B cell (primary cell): ENCODE measurements at regions not wholly inside any gene's neighbourhood (a gene's known extent, or its start where the extent isn't known, plus 50 kb on each side); places are given as distances from the start of the nearest gene placed in this dataset.

Experiments
- ATAC-seq: fragments of 200-7000 bp; cut with Tn5 transposase; one replicate; pipeline ENCODE4 v1.10.0; 2021; ENCODE audit warnings: low read depth, mild to moderate bottlenecking, moderate number of reproducible peaks, moderate library complexity
- CTCF ChIA-PET: fragments of 350-600 bp; sonication (Branson Sonifier 250); formaldehyde crosslinking; loops from one replicate; lab custom pipeline; 2021; ENCODE audit warnings: antibody characterized with exemption, inconsistent platforms; lab: Charles Lee
- POLR2A ChIA-PET: fragments of 350-600 bp; sonication (Branson Sonifier 250); formaldehyde crosslinking; loops from one replicate; lab custom pipeline; 2021; ENCODE audit warnings: antibody characterized with exemption; lab: Charles Lee
- DNase-seq: peaks from one replicate; pipeline ENCODE4 v3.0.0; 2013
- H2AFZ ChIP-seq: 2 replicates; pipeline ENCODE4 v1.6.1; 2012; ENCODE audit warnings: mild to moderate bottlenecking, low read depth, low read length; ENCODE audit not compliant: insufficient read depth, poor library complexity, severe bottlenecking
- H3K27ac ChIP-seq, 2 donors: 1 replicate in 1 of 2; 2 replicates in 1 of 2; pipeline ENCODE4 v1.5.1; 2012 to 2013; ENCODE audit warnings: low read length in 2 of 2, mild to moderate bottlenecking in 2 of 2, moderate library complexity in 1 of 2
- H3K27me3 ChIP-seq, 4 experiments: fragments of 200-600 bp in 1 of 4; sonication (generic) in 1 of 4; replicated peaks in 1 of 4; 1 replicate in 2 of 4; 2 replicates in 2 of 4; pipeline versions ENCODE4 v1.6.1 to v1.7.0; 2013 to 2016; ENCODE audit warnings: low read length in 3 of 4, mild to moderate bottlenecking in 2 of 4, mixed read lengths in 1 of 4, moderate library complexity in 1 of 4; ENCODE audit not compliant: insufficient read depth in 4 of 4, control insufficient read depth in 3 of 4; ENCODE audit errors: control extremely low read depth in 1 of 4
- H3K36me3 ChIP-seq, 2 experiments: replicated peaks in 1 of 2; 1 replicate in 1 of 2; 2 replicates in 1 of 2; pipeline versions ENCODE4 v1.6.1 to v1.7.1; 2013; ENCODE audit warnings: low read length in 1 of 2; ENCODE audit not compliant: insufficient read depth in 2 of 2, control insufficient read depth in 1 of 2; ENCODE audit errors: control extremely low read depth in 1 of 2, extremely low read depth in 1 of 2
- H3K4me1 ChIP-seq, 2 donors: fragments of 200-600 bp in 1 of 2; sonication (generic) in 1 of 2; 1 replicate in 1 of 2; 2 replicates in 1 of 2; pipeline versions ENCODE4 v1.5.1 to v1.6.1; 2013 to 2017; ENCODE audit warnings: low read length in 2 of 2; ENCODE audit not compliant: control insufficient read depth in 2 of 2, insufficient read depth in 2 of 2
- H3K4me2 ChIP-seq: replicated peaks from 2 replicates; pipeline ENCODE3; 2012; ENCODE audit warnings: mild to moderate bottlenecking, low read depth, low read length; ENCODE audit not compliant: poor library complexity, severe bottlenecking
- H3K4me3 ChIP-seq, 5 experiments: fragments of 200-600 bp in 1 of 5; sonication (generic) in 1 of 5; 1 replicate in 3 of 5; 2 replicates in 2 of 5; pipeline versions ENCODE4 v1.5.1 to v1.7.0; 2011 to 2016; ENCODE audit warnings: low read length in 4 of 5, mild to moderate bottlenecking in 4 of 5, low read depth in 2 of 5, control low read depth in 1 of 5, moderate library complexity in 1 of 5; ENCODE audit not compliant: insufficient read depth in 1 of 5; ENCODE audit errors: control extremely low read depth in 1 of 5, extremely low read depth in 1 of 5
- H3K79me2 ChIP-seq: fragments of 200-600 bp; sonication (generic); one replicate; pipeline ENCODE4 v1.6.0; 2016; ENCODE audit warnings: low read length; ENCODE audit not compliant: control insufficient read depth, insufficient read depth
- H3K9ac ChIP-seq: fragments of 200-600 bp; sonication (generic); 2 replicates; pipeline ENCODE4 v1.6.1; 2017; ENCODE audit warnings: mild to moderate bottlenecking, low read length, moderate library complexity
- H3K9me3 ChIP-seq, 3 donors: one replicate each; pipeline versions ENCODE4 v1.6.1 to v1.7.1; 2013; ENCODE audit warnings: low read length in 2 of 3; ENCODE audit not compliant: control insufficient read depth in 2 of 3, insufficient read depth in 1 of 3; ENCODE audit errors: control extremely low read depth in 1 of 3
- H4K20me1 ChIP-seq: 2 replicates; pipeline ENCODE4 v1.6.0; 2012; ENCODE audit warnings: mild to moderate bottlenecking, low read length; ENCODE audit not compliant: insufficient read depth, control insufficient read depth, poor library complexity, severe bottlenecking
- H3K27ac Mint-ChIP-seq: one replicate; pipeline ENCODE4 v1.8.0; 2021; ENCODE audit warnings: mixed read lengths
- H3K27me3 Mint-ChIP-seq: one replicate; pipeline ENCODE4 v1.8.0; 2021; ENCODE audit warnings: mixed read lengths
- H3K4me1 Mint-ChIP-seq: one replicate; pipeline ENCODE4 v1.8.0; 2021; ENCODE audit warnings: mixed read lengths
- H3K4me3 Mint-ChIP-seq: one replicate; pipeline ENCODE4 v1.8.0; 2021; ENCODE audit warnings: mixed read lengths
- H3K9me3 Mint-ChIP-seq: one replicate; pipeline ENCODE4 v1.8.0; 2022; ENCODE audit warnings: mixed read lengths; ENCODE audit not compliant: insufficient read depth
- EZH2 ChIP-seq: IDR thresholded peaks from 2 replicates; pipeline ENCODE4 v1.6.1; 2012; ENCODE audit warnings: borderline replicate concordance, low read depth, mild to moderate bottlenecking, moderate library complexity, low read length; ENCODE audit not compliant: insufficient read depth, poor library complexity, severe bottlenecking
- WGBS: methylation state at CpG from one replicate; pipeline ENCODE4 v1.1.5; 2013; ENCODE audit warnings: missing lambda C conversion rate; ENCODE audit not compliant: insufficient coverage; 5-methylcytosine and 5-hydroxymethylcytosine counted together
- intact Hi-C: fragments of 100-400 bp; cut with micrococcal nuclease; formaldehyde crosslinking; loops from one replicate; pipeline ENCODE4 v1.10.0; 2022
- TF ChIP-seq, protein P1 (sequence below): fragments of 200-600 bp; IDR thresholded peaks from one replicate; pipeline ENCODE4 v1.8.0; 2022; ENCODE audit warnings: antibody characterized with exemption, mild to moderate bottlenecking

DNA sequence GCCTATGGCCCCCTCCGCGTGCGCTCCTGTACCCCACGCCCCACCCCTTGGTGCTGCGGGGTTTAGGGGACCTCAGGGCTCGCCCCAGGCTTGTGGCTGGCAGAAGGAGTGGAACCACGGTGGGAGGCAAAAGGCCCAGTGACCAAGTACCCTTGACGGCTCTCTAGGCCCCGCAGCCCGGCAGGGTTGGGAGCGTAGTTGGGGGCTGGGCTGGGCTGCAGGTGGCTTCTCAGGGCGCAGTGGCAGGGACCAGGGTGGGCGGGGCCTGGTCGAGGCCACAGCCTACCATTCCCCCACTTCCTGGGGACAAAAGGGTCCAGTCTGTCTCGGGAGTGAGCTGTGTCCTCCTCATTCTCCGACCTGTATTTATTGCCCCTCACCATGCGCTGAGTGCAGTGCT lies 124.9 kb downstream of the RBFOX3 start:
- H3K36me3 ChIP-seq: no peaks in the 10 kb centered on the region
- Mint-ChIP-seq H3K9me3 (no peaks in the 10 kb centered on the region), H3K4me3 (no peak overlapping the region), H3K27me3 (peaks cover 55% of the 10 kb centered on the region), H3K4me1 (no peaks in the 10 kb centered on the region), H3K27ac (no peak overlapping the region)
- no peaks in the 10 kb centered on the region for H3K79me2 ChIP-seq
- H4K20me1 ChIP-seq: no peaks in the 10 kb centered on the region
- ATAC-seq (no peak), DNase-seq (no peak)
- CTCF ChIA-PET: interaction anchor here (0.6 kb wide), 1 partner anchor 32 kb away, joined by 5 read pairs; no protein-coding TSS in a partner anchor
- H3K4me1 ChIP-seq: no peaks in the 10 kb centered on the region
- POLR2A ChIA-PET: no interaction called here
- H3K27ac ChIP-seq: no peak overlapping the region
- no peaks in the 10 kb centered on the region for H3K9me3 ChIP-seq
- H3K4me2 ChIP-seq: no peak overlapping the region
- TF ChIP-seq EZH2: no peak
- TF ChIP-seq, protein P1, sequence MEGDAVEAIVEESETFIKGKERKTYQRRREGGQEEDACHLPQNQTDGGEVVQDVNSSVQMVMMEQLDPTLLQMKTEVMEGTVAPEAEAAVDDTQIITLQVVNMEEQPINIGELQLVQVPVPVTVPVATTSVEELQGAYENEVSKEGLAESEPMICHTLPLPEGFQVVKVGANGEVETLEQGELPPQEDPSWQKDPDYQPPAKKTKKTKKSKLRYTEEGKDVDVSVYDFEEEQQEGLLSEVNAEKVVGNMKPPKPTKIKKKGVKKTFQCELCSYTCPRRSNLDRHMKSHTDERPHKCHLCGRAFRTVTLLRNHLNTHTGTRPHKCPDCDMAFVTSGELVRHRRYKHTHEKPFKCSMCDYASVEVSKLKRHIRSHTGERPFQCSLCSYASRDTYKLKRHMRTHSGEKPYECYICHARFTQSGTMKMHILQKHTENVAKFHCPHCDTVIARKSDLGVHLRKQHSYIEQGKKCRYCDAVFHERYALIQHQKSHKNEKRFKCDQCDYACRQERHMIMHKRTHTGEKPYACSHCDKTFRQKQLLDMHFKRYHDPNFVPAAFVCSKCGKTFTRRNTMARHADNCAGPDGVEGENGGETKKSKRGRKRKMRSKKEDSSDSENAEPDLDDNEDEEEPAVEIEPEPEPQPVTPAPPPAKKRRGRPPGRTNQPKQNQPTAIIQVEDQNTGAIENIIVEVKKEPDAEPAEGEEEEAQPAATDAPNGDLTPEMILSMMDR: no peak
- WGBS: 57% methylated on average over 8 of the region's 17 CpGs
- no peak overlapping the region for H3K4me3 ChIP-seq
- H3K27me3 ChIP-seq: peaks cover 0 to 50% (median 2%) of the 10 kb centered on the region in 4 experiments
- intact Hi-C loops: no loop called here
- H2AFZ ChIP-seq: no peak overlapping the region
- H3K9ac ChIP-seq: no peak overlapping the region

DNA sequence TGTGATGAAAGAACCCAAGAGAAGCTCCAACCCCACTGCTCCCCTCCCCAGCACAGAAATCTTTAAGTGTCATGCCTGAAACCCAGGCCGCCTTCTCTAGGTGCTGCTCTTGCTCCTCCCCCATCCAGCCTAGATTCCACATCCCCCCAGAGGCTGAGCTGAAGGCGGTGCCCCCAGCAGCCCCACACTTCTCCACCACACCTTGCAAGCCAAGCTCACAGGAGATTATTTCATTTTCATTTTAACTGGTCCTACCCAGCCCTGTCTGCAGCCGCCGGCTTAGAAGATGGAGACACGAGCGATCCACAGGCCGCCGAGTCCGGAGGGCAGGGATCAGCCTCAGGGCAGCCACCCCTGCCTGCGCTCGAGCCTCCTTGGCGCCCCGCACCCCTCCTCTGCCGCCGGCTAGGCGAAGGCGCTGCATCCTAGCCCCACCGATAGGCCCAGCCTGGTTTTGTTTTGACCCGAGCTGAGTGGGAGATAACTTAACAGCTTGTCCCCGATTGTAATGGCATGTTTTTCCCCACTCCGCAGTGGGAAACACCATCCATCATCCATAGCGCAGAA lies 125.3 kb downstream of the RBFOX3 start:
- no peaks in the 10 kb centered on the region for H3K36me3 ChIP-seq
- no peak overlapping the region for H3K9ac ChIP-seq
- H3K4me1 ChIP-seq: no peaks in the 10 kb centered on the region
- peaks cover 54% of the 10 kb centered on the region for H3K27me3 Mint-ChIP-seq
- POLR2A ChIA-PET: no interaction called here
- no peak overlapping the region for H3K27ac ChIP-seq
- H3K9me3 ChIP-seq: no peaks in the 10 kb centered on the region
- CTCF ChIA-PET: no interaction called here
- 36% methylated on average over 22 of the region's 22 CpGs for WGBS
- H4K20me1 ChIP-seq: no peaks in the 10 kb centered on the region
- H3K4me3 ChIP-seq: no peak overlapping the region
- no peak overlapping the region for H2AFZ ChIP-seq
- DNase-seq (no peak), ATAC-seq (no peak)
- H3K9me3 Mint-ChIP-seq: no peaks in the 10 kb centered on the region
- H3K4me1 Mint-ChIP-seq: no peaks in the 10 kb centered on the region
- H3K27me3 ChIP-seq: peaks cover 0 to 48% (median 2%) of the 10 kb centered on the region in 4 experiments
- no peak overlapping the region for H3K4me3 Mint-ChIP-seq
- no peak overlapping the region for H3K4me2 ChIP-seq
- intact Hi-C loops: no loop called here
- TF ChIP-seq, protein P1: no peak
- no peak for TF ChIP-seq EZH2
- H3K79me2 ChIP-seq: no peaks in the 10 kb centered on the region
- no peak overlapping the region for H3K27ac Mint-ChIP-seq
